Hepatocyte (in vitro differentiated cells): ENCODE measurements at regions not wholly inside any gene's neighbourhood (a gene's known extent, or its start where the extent isn't known, plus 50 kb on each side); places are given as distances from the start of the nearest gene placed in this dataset.

Experiments used
- DNase-seq: peaks from one replicate; pipeline ENCODE4 v3.0.0-alpha.2; 2016; ENCODE audit warnings: low spot score
- H2AFZ ChIP-seq: fragments of 200-600 bp; sonication (generic); 2 replicates; pipeline ENCODE4 v1.6.0; 2016; ENCODE audit warnings: antibody characterized with exemption, mild to moderate bottlenecking
- H3K27ac ChIP-seq: fragments of 200-600 bp; sonication (generic); 2 replicates; pipeline ENCODE4 v1.5.1; 2016; ENCODE audit warnings: mild to moderate bottlenecking
- H3K27me3 ChIP-seq: fragments of 200-600 bp; sonication (generic); 2 replicates; pipeline ENCODE4 v1.6.1; 2016
- H3K36me3 ChIP-seq: fragments of 200-600 bp; sonication (generic); replicated peaks from 2 replicates; pipeline ENCODE4 v1.5.1; 2016; ENCODE audit warnings: low read depth; ENCODE audit not compliant: insufficient read depth
- H3K4me1 ChIP-seq: fragments of 200-600 bp; sonication (generic); 2 replicates; pipeline ENCODE4 v1.5.1; 2016; ENCODE audit warnings: mild to moderate bottlenecking, moderate library complexity; ENCODE audit not compliant: insufficient read depth
- H3K4me2 ChIP-seq: fragments of 200-600 bp; sonication (generic); 2 replicates; pipeline ENCODE4 v1.6.0; 2016
- H3K4me3 ChIP-seq: fragments of 200-600 bp; sonication (generic); 2 replicates; pipeline ENCODE4 v1.5.1; 2016; ENCODE audit warnings: mild to moderate bottlenecking
- H3K79me2 ChIP-seq: fragments of 200-600 bp; sonication (generic); 2 replicates; pipeline ENCODE4 v1.6.0; 2017; ENCODE audit warnings: mild to moderate bottlenecking
- H3K9me2 ChIP-seq: fragments of 200-600 bp; sonication (generic); replicated peaks from 2 replicates; pipeline ENCODE4 v1.6.0; 2017; ENCODE audit warnings: mild to moderate bottlenecking; ENCODE audit not compliant: insufficient read depth
- H3K9me3 ChIP-seq: fragments of 200-600 bp; sonication (generic); 2 replicates; pipeline ENCODE4 v1.5.1; 2016; ENCODE audit warnings: low read depth, mild to moderate bottlenecking
- H4K20me1 ChIP-seq: fragments of 200-600 bp; sonication (generic); 2 replicates; pipeline ENCODE4 v1.6.0; 2016; ENCODE audit warnings: mild to moderate bottlenecking; ENCODE audit not compliant: insufficient read depth, poor library complexity, severe bottlenecking
- CTCF ChIP-seq: fragments of 200-600 bp; sonication (generic); IDR thresholded peaks from 2 replicates; pipeline ENCODE4 v1.5.1; 2016; ENCODE audit warnings: antibody characterized with exemption, mild to moderate bottlenecking; ENCODE audit not compliant: poor library complexity
- EZH2 ChIP-seq: fragments of 200-600 bp; sonication (generic); IDR thresholded peaks from 2 replicates; pipeline ENCODE4 v1.6.1; 2016; ENCODE audit warnings: antibody characterized with exemption, mild to moderate bottlenecking, borderline replicate concordance
- EZH2phosphoT487 ChIP-seq: fragments of 200-600 bp; sonication (generic); IDR thresholded peaks from one replicate; pipeline ENCODE4 v1.6.1; 2018; ENCODE audit warnings: antibody characterized with exemption, mild to moderate bottlenecking, low read depth, moderate library complexity; ENCODE audit not compliant: unreplicated experiment, severe bottlenecking
- WGBS: methylation state at CpG from one replicate; pipeline ENCODE4 v1.1.6; 2016; ENCODE audit warnings: low lambda C conversion rate; ENCODE audit errors: missing lambda C conversion rate; 5-methylcytosine and 5-hydroxymethylcytosine counted together

DNA sequence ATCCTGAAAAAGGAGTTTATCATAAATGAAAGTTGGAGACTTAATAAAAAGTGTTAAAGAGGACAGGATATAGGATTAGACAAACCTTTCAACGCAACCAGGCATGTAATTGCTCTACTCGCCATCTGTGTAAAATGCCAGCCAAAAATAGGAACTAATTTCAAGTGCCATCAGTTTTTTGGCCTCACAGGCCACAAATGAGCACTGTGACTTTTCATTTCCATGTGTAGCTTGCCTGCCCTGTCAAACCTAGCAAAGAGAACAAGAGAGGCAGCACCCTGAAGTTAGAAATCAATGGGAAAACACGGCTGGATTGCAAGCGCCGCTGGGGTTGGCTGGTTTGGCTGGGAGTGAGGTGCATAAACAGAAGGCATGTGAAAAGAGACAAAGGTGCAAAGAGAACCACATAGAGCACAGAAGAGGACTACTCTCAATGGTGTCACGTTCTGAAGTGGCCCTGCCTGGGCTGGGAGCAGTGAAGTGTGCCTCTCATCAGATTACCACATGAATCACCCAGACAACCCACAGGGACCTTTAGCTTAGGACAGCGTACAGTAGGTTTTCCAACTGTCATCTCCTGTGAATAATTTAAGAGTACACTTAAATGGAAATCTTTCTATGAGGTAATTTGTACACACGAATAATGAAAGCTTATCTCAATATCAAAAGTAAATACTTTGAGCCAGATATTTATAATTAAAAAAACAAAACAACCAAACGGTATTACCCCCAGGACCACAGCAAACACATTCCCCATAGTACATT lies 78.0 kb upstream of the NHSL1 start:
- H3K4me3 ChIP-seq: no peak overlapping the region
- H3K27ac ChIP-seq: no peak overlapping the region
- H3K4me1 ChIP-seq: no peaks in the 10 kb centered on the region
- TF ChIP-seq EZH2phosphoT487: no peak
- TF ChIP-seq EZH2: no peak
- TF ChIP-seq CTCF: no peak
- no peaks in the 10 kb centered on the region for H3K9me2 ChIP-seq
- H3K4me2 ChIP-seq: no peak overlapping the region
- H4K20me1 ChIP-seq: no peaks in the 10 kb centered on the region
- no peak for DNase-seq
- no peaks in the 10 kb centered on the region for H3K36me3 ChIP-seq
- no peaks in the 10 kb centered on the region for H3K27me3 ChIP-seq
- H2AFZ ChIP-seq: no peak overlapping the region
- H3K79me2 ChIP-seq: peaks cover 2% of the 10 kb centered on the region
- no peaks in the 10 kb centered on the region for H3K9me3 ChIP-seq
- WGBS: 75% methylated on average over 9 of the region's 9 CpGs

GRCh38 chr6:138580040-138580439 lies 80.7 kb upstream of the NHSL1 start:
- no peaks in the 10 kb centered on the region for H3K36me3 ChIP-seq
- no peak for TF ChIP-seq EZH2phosphoT487
- no peak for TF ChIP-seq EZH2
- TF ChIP-seq CTCF: no peak
- DNase-seq: no peak
- no peak overlapping the region for H3K27ac ChIP-seq
- no peak overlapping the region for H3K4me3 ChIP-seq
- H3K9me3 ChIP-seq: no peaks in the 10 kb centered on the region
- H3K4me2 ChIP-seq: no peak overlapping the region
- H4K20me1 ChIP-seq: no peaks in the 10 kb centered on the region
- H3K4me1 ChIP-seq: no peaks in the 10 kb centered on the region
- H2AFZ ChIP-seq: no peak overlapping the region
- H3K9me2 ChIP-seq: no peaks in the 10 kb centered on the region
- H3K27me3 ChIP-seq: no peaks in the 10 kb centered on the region
- 88% methylated on average over 4 of the region's 4 CpGs for WGBS
- H3K79me2 ChIP-seq: peaks cover 2% of the 10 kb centered on the region

DNA sequence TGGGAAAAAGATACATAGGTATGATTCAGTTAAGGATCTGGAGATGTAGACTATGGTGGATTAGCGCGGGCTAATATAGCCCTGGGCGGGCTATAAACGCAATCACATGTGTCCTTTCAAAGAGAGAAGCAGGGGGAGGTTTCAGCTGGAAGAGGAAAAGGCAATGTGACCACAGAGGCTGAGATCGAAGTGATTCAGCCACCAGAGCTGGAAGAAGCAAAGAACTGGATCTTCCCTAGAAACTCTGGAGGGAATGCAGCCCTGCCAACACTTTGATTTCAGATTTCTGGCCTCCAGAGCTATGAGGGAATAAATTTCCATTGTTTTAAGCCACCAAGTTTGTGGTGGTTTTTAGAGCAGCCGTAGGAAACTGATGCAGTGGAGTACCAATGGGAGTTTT lies 81.5 kb upstream of the NHSL1 start:
- DNase-seq: no peak
- Histone ChIP-seq H3K27ac (no peak overlapping the region), H3K27me3 (no peaks in the 10 kb centered on the region), H4K20me1 (no peaks in the 10 kb centered on the region), H2AFZ (no peak overlapping the region), H3K9me2 (no peaks in the 10 kb centered on the region), H3K4me3 (no peak overlapping the region), H3K4me1 (no peaks in the 10 kb centered on the region), H3K9me3 (no peaks in the 10 kb centered on the region), H3K4me2 (no peak overlapping the region), H3K79me2 (no peaks in the 10 kb centered on the region), H3K36me3 (no peaks in the 10 kb centered on the region)
- TF ChIP-seq EZH2 (no peak), EZH2phosphoT487 (no peak)
- WGBS: 84% methylated on average over 6 of the region's 6 CpGs

GRCh38 chr6:138582573-138582972 lies 83.3 kb upstream of the NHSL1 start:
- no peaks in the 10 kb centered on the region for H3K9me2 ChIP-seq
- H3K9me3 ChIP-seq: no peaks in the 10 kb centered on the region
- DNase-seq: no peak
- no peaks in the 10 kb centered on the region for H3K36me3 ChIP-seq
- H3K4me1 ChIP-seq: no peaks in the 10 kb centered on the region
- no peaks in the 10 kb centered on the region for H3K79me2 ChIP-seq
- no peaks in the 10 kb centered on the region for H4K20me1 ChIP-seq
- H3K4me2 ChIP-seq: no peak overlapping the region
- no peak overlapping the region for H3K27ac ChIP-seq
- 69% methylated on average over 4 of the region's 4 CpGs for WGBS
- no peak overlapping the region for H3K4me3 ChIP-seq
- no peak for TF ChIP-seq EZH2phosphoT487
- TF ChIP-seq EZH2: no peak
- TF ChIP-seq CTCF: no peak
- no peak overlapping the region for H2AFZ ChIP-seq
- no peaks in the 10 kb centered on the region for H3K27me3 ChIP-seq
